Karpas-422 (cell line): ENCODE measurements at regions not wholly inside any gene's neighbourhood (a gene's known extent, or its start where the extent isn't known, plus 50 kb on each side); places are given as distances from the start of the nearest gene placed in this dataset.

ENCODE experiments used
- DNase-seq: peaks from one replicate; pipeline ENCODE4 v3.0.0-alpha.2; 2015
- H2AFZ ChIP-seq: fragments of 200-600 bp; sonication (generic); 2 replicates; pipeline ENCODE4 v1.6.1; 2014; ENCODE audit warnings: antibody characterized with exemption, low read length, mixed read lengths
- H3K27ac ChIP-seq: fragments of 200-600 bp; sonication (generic); 2 replicates; pipeline ENCODE4 v1.5.1; 2014; ENCODE audit warnings: mild to moderate bottlenecking, low read length, moderate library complexity
- H3K27me3 ChIP-seq: fragments of 200-600 bp; sonication (generic); 2 replicates; pipeline ENCODE4 v1.6.1; 2014; ENCODE audit warnings: low read length, mixed read lengths
- H3K36me3 ChIP-seq: fragments of 200-600 bp; sonication (generic); 2 replicates; pipeline ENCODE4 v1.6.1; 2014; ENCODE audit warnings: low read length, mixed read lengths; ENCODE audit not compliant: insufficient read depth
- H3K4me1 ChIP-seq: fragments of 200-600 bp; sonication (generic); 2 replicates; pipeline ENCODE4 v1.6.1; 2014; ENCODE audit warnings: mild to moderate bottlenecking, low read length, mixed read lengths
- H3K4me2 ChIP-seq: fragments of 200-600 bp; sonication (generic); 2 replicates; pipeline ENCODE4 v1.6.1; 2014; ENCODE audit warnings: low read length, low read depth, mild to moderate bottlenecking; ENCODE audit not compliant: poor library complexity, severe bottlenecking
- H3K4me3 ChIP-seq: fragments of 200-600 bp; sonication (generic); 2 replicates; pipeline ENCODE4 v1.5.1; 2014; ENCODE audit warnings: mild to moderate bottlenecking, antibody characterized with exemption, low read length, mixed read lengths
- H3K79me2 ChIP-seq: fragments of 200-600 bp; sonication (generic); 2 replicates; pipeline ENCODE4 v1.6.1; 2014; ENCODE audit warnings: mild to moderate bottlenecking, low read length, mixed read lengths
- H3K9ac ChIP-seq: fragments of 200-600 bp; sonication (generic); 2 replicates; pipeline ENCODE4 v1.6.0; 2014; ENCODE audit warnings: low read length
- H3K9me2 ChIP-seq: fragments of 200-600 bp; sonication (generic), shearing (Covaris generic); replicated peaks from 2 replicates; pipeline ENCODE4 v1.6.0; 2014; ENCODE audit warnings: mild to moderate bottlenecking, low read length, moderate library complexity; ENCODE audit not compliant: insufficient read depth
- H3K9me3 ChIP-seq: fragments of 300-700, 200-600 bp; sonication (generic); 2 replicates; pipeline ENCODE4 v1.6.1; 2014; ENCODE audit warnings: low read length, mixed read lengths
- H4K20me1 ChIP-seq: fragments of 200-600 bp; sonication (generic); 2 replicates; pipeline ENCODE4 v1.6.1; 2014; ENCODE audit warnings: mild to moderate bottlenecking, antibody characterized with exemption, low read length, low read depth; ENCODE audit not compliant: insufficient read depth

- no peaks in the 10 kb centered on the region for H3K4me1 ChIP-seq
- DNase-seq, result no peak
- no peaks in the 10 kb centered on the region for H3K9me2 ChIP-seq
- H2AFZ ChIP-seq, result no peak overlapping the region
- H3K9me3 ChIP-seq, result peaks cover 5% of the 10 kb centered on the region; the same call in 1 of the 2 replicates
- H3K4me2 ChIP-seq, result no peak overlapping the region
- no peaks in the 10 kb centered on the region for H3K27me3 ChIP-seq
- H3K36me3 ChIP-seq, result no peaks in the 10 kb centered on the region
- H3K9ac ChIP-seq, result no peak overlapping the region
- no peak overlapping the region for H3K27ac ChIP-seq
- no peak overlapping the region for H3K4me3 ChIP-seq
- H3K79me2 ChIP-seq, result no peaks in the 10 kb centered on the region
- H4K20me1 ChIP-seq, result no peaks in the 10 kb centered on the region
Measured at GRCh38 chr1:238108417-238108816, 217.7 kb upstream of the ZP4 start.

GRCh38 chr1:238107322-238107721, 216.6 kb upstream of the ZP4 start:
- no peaks in the 10 kb centered on the region for H4K20me1 ChIP-seq
- H3K27me3 ChIP-seq, result no peaks in the 10 kb centered on the region
- H2AFZ ChIP-seq, result no peak overlapping the region
- H3K79me2 ChIP-seq, result no peaks in the 10 kb centered on the region
- no peaks in the 10 kb centered on the region for H3K9me2 ChIP-seq
- H3K4me2 ChIP-seq, result no peak overlapping the region
- no peak for DNase-seq
- no peaks in the 10 kb centered on the region for H3K36me3 ChIP-seq
- no peak overlapping the region for H3K9ac ChIP-seq
- no peak overlapping the region for H3K27ac ChIP-seq
- peaks cover 5% of the 10 kb centered on the region; the same call in 1 of the 2 replicates for H3K9me3 ChIP-seq
- H3K4me1 ChIP-seq, result no peaks in the 10 kb centered on the region
- H3K4me3 ChIP-seq, result no peak overlapping the region

GRCh38 chr1:238104752-238105151, 214.0 kb upstream of the ZP4 start:
- Histone ChIP-seq H3K27me3 (no peaks in the 10 kb centered on the region), H3K9ac (no peak overlapping the region), H2AFZ (no peak overlapping the region), H3K27ac (no peak overlapping the region), H3K4me1 (no peaks in the 10 kb centered on the region), H3K36me3 (no peaks in the 10 kb centered on the region), H3K4me3 (no peak overlapping the region), H3K9me3 (peaks cover 5% of the 10 kb centered on the region; the same call in 1 of the 2 replicates), H4K20me1 (no peaks in the 10 kb centered on the region), H3K9me2 (no peaks in the 10 kb centered on the region), H3K4me2 (no peak overlapping the region), H3K79me2 (no peaks in the 10 kb centered on the region)
- no peak for DNase-seq

- H3K9me2 ChIP-seq, result no peaks in the 10 kb centered on the region
- H3K9me3 ChIP-seq, result no peaks in the 10 kb centered on the region; the same call in 1 of the 2 replicates
- DNase-seq, result no peak
- no peaks in the 10 kb centered on the region for H3K27me3 ChIP-seq
- no peaks in the 10 kb centered on the region for H4K20me1 ChIP-seq
- no peaks in the 10 kb centered on the region for H3K79me2 ChIP-seq
- H3K36me3 ChIP-seq, result no peaks in the 10 kb centered on the region
- no peak overlapping the region for H3K4me3 ChIP-seq
- H3K4me2 ChIP-seq, result no peak overlapping the region
- no peak overlapping the region for H3K9ac ChIP-seq
- H3K27ac ChIP-seq, result no peak overlapping the region
- no peak overlapping the region for H2AFZ ChIP-seq
- H3K4me1 ChIP-seq, result no peaks in the 10 kb centered on the region
Measured at GRCh38 chr1:238101923-238102322, 211.2 kb upstream of the ZP4 start.

- Histone ChIP-seq H3K27ac (no peak overlapping the region), H3K79me2 (no peaks in the 10 kb centered on the region), H3K4me1 (no peaks in the 10 kb centered on the region), H3K9me3 (peaks cover 10% of the 10 kb centered on the region), H3K36me3 (no peaks in the 10 kb centered on the region), H3K4me3 (no peak overlapping the region), H3K4me2 (no peak overlapping the region), H3K27me3 (no peaks in the 10 kb centered on the region), H3K9me2 (no peaks in the 10 kb centered on the region), H4K20me1 (no peaks in the 10 kb centered on the region), H3K9ac (no peak overlapping the region), H2AFZ (no peak overlapping the region)
- no peak for DNase-seq
Measured at GRCh38 chr1:238099871-238100270, 209.1 kb upstream of the ZP4 start.

GRCh38 chr1:238089615-238090014, 198.9 kb upstream of the ZP4 start:
- H3K36me3 ChIP-seq, result no peaks in the 10 kb centered on the region
- H4K20me1 ChIP-seq, result no peaks in the 10 kb centered on the region
- no peaks in the 10 kb centered on the region for H3K27me3 ChIP-seq
- no peaks in the 10 kb centered on the region for H3K79me2 ChIP-seq
- H3K27ac ChIP-seq, result no peak overlapping the region
- H3K4me3 ChIP-seq, result no peak overlapping the region
- no peaks in the 10 kb centered on the region for H3K4me1 ChIP-seq
- no peak overlapping the region for H3K4me2 ChIP-seq
- no peak for DNase-seq
- no peak overlapping the region for H3K9ac ChIP-seq
- H3K9me2 ChIP-seq, result no peaks in the 10 kb centered on the region
- no peak overlapping the region for H2AFZ ChIP-seq
- H3K9me3 ChIP-seq, result peaks cover 22% of the 10 kb centered on the region

- H3K4me2 ChIP-seq, result no peak overlapping the region
- H3K4me1 ChIP-seq, result no peaks in the 10 kb centered on the region
- H3K36me3 ChIP-seq, result no peaks in the 10 kb centered on the region
- no peak overlapping the region for H3K9ac ChIP-seq
- H3K9me2 ChIP-seq, result no peaks in the 10 kb centered on the region
- H3K79me2 ChIP-seq, result no peaks in the 10 kb centered on the region
- DNase-seq, result no peak
- no peaks in the 10 kb centered on the region for H3K27me3 ChIP-seq
- no peaks in the 10 kb centered on the region for H4K20me1 ChIP-seq
- no peak overlapping the region for H3K4me3 ChIP-seq
- H2AFZ ChIP-seq, result no peak overlapping the region
- H3K9me3 ChIP-seq, result peaks cover 22% of the 10 kb centered on the region
- H3K27ac ChIP-seq, result no peak overlapping the region
Measured at GRCh38 chr1:238088560-238089290, 198.0 kb upstream of the ZP4 start.

- Histone ChIP-seq H3K27ac (no peak overlapping the region), H3K4me3 (no peak overlapping the region), H3K9ac (no peak overlapping the region), H3K79me2 (no peaks in the 10 kb centered on the region), H3K4me2 (no peak overlapping the region), H3K4me1 (no peaks in the 10 kb centered on the region), H3K36me3 (no peaks in the 10 kb centered on the region), H2AFZ (no peak overlapping the region), H3K9me2 (no peaks in the 10 kb centered on the region), H4K20me1 (no peaks in the 10 kb centered on the region), H3K27me3 (no peaks in the 10 kb centered on the region), H3K9me3 (peaks cover 31% of the 10 kb centered on the region)
- no peak for DNase-seq
Measured at GRCh38 chr1:238073991-238074390, 183.3 kb upstream of the ZP4 start.
